Suppressor macrophage (primary cell): ENCODE measurements at regions not wholly inside any gene's neighbourhood (a gene's known extent, or its start where the extent isn't known, plus 50 kb on each side); places are given as distances from the start of the nearest gene placed in this dataset.
"Not testable (repeated sequence)": the region's sequence is repeated elsewhere in the genome, so short reads cannot be mapped to it uniquely, and the experiment has no call there.

ENCODE experiments used
- DNase-seq, 4 experiments: peaks; one replicate each; pipeline ENCODE4 v3.0.0-alpha.2; 2020 to 2022

GRCh38 chr14:42554091-42554490, 947.4 kb downstream of the LRFN5 start:
- DNase-seq, result no peak

GRCh38 chr14:42550310-42550709, 943.6 kb downstream of the LRFN5 start:
- no peak for DNase-seq

DNA sequence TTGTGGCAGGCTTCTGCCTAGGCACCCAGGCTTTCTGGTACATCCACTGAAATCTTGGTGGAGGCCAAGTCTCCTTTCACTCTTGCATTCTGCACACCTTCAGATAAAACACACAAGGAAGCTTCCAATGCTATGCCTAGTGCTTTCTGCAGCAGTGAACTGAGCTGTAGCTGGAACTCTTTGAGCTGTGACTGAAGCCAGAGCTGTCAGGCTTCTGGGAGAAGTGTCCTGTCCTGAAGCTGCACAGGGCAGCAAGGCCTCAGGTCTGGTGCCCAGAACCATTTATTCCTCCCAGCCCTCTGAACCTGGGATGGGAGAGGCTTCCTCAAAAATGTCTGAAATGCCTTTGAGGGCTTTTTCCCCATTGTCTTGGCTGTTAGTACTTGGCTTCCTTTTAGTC, 941.7 kb downstream of the LRFN5 start:
- no peak for DNase-seq

DNA sequence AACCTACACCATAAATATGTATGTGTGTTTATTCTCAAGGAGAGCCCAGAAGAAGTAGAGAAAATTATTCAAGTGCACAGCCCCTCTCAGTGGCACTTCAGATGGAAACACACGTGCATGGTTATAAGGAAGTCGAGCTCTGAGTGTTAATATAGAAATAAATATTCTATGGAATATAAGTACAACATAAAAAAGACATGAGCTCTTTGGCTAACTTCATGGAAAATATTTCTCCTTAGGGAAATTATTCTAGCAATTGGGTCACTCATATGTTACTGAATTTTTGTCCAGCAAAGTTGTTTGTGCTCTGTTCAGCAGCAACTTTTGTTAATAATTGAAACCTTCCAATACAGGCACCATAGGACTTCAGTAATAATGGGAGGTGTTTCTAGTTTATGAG, 939.0 kb downstream of the LRFN5 start:
- DNase-seq, result no peak

DNA sequence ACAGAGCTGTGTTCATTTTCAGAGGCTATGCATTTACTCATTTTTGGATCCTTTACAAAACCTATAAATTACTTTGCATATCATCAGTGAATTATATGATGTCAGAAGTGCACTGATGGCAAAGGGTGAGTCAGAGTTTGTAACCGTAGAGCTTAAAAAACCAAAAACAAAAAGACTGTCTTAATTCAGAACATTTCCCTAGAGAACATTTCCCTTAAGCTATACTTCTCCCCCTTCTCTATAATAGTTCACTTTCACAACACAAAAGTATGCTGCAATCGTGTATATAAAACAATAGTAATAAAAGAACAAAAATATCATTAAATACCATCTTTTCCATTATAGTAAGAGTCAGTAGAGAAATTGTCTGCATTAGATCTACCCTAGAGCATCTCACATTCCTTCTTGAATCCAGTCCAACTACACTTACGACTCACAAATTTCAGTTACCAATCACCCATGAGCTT, 934.9 kb downstream of the LRFN5 start:
- DNase-seq, result no peak

- DNase-seq, result no peak
These were observed 928.7 kb downstream of the LRFN5 start for GRCh38 chr14:42535397-42535796.

GRCh38 chr14:42533476-42533875, 926.8 kb downstream of the LRFN5 start:
- no peak for DNase-seq

DNA sequence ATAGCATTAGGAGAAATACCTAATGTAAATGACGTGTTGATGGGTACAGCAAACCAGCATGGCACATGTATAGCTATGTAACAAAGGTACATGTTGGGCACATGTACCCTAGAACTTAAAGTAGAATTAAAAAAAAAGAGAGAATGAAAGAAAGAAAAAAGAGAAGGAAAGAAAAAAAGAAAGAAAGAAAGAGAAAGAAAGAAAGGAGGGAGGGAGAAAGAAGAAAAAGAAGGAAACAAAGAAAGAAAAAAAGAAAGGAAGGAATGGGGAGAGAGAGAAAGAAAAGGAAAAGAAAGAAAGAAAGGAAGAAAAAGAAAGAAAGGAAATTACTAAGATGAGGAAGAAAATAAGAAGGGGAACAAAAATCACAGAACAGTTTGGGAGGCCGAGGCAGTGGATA, 925.5 kb downstream of the LRFN5 start:
- DNase-seq, result no peak

DNA sequence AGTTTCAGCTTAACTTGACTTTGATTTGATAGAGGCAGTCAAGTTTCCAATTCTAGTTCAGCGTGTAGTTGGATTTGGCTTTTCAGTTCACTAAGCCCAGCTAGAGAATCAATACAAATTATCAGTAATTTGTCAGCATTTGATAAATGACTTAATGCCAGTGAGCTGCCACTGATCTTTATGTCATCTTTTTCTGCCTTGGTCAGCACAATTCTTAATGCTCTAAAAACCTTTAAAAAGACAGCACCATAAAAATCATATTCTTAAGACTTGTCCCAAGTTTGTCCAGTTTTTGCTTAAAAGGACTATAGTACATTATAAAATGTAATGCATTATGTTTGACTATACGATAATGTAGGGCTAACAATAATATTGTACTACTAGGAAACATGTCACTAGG, 920.5 kb downstream of the LRFN5 start:
- DNase-seq, result no peak

DNA sequence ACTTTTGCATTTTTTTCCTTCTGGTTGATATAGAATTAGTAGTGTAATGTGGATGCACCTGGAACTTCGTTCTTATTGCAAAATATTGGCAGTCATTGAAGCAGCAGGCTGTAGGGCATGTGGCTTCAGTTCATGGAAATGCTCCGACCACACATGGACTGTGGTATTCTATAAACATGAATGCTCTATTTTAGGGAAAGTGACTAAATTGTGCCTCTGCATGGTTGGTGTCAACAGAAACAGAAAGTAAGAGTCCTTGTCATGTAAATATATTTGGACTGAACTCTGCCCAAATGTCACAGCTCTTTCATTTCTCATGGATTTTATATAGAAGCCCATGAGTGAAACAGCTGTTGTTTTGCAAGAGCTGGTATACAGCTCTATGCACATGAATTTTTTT, 917.0 kb downstream of the LRFN5 start:
- peak; percentile 12 to 70 (median 36) for DNase-seq

- peak; percentile 27 to 54 (median 37) for DNase-seq
These were observed 911.3 kb downstream of the LRFN5 start for GRCh38 chr14:42517806-42518500.

DNA sequence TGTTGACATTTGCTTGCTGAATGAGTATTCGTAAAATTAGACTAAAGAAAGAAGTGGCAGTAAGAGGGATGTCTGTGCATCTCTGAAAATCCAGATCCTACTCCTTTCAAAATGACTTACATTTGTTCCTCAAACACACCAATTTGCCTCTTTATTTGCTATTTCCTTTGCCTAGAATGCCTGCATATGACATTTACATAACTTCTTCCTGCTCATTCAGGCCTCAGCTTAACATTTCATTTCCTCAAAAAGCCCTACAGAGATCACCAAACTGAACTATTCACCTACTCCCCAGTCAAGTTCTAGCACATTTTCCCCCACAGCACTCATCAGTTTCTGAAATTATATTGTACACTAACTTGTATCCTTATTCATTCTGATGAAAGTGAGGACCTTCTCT, 907.2 kb downstream of the LRFN5 start:
- peak in 3 of 4 experiments; percentile 3 to 28 (median 28) for DNase-seq

DNA sequence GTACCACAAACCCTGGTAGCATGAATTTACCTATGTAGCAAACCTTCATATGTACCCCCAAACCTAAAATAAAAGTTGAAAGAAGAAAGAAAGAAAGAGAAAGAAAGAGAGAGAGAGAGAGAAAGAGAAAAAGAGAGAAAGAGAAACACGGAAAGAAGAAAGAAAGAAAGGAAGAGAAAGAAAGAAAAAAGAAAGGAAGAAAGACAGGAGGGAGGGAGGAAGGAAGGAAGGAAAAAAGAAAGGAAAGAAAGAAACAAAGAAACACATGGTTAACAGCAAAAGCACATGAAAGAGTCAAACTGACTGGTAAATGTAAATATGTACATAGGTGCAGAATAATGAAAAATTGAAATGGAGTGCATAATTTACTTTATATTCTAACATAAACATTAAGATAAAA, 903.4 kb downstream of the LRFN5 start:
- no peak for DNase-seq

DNA sequence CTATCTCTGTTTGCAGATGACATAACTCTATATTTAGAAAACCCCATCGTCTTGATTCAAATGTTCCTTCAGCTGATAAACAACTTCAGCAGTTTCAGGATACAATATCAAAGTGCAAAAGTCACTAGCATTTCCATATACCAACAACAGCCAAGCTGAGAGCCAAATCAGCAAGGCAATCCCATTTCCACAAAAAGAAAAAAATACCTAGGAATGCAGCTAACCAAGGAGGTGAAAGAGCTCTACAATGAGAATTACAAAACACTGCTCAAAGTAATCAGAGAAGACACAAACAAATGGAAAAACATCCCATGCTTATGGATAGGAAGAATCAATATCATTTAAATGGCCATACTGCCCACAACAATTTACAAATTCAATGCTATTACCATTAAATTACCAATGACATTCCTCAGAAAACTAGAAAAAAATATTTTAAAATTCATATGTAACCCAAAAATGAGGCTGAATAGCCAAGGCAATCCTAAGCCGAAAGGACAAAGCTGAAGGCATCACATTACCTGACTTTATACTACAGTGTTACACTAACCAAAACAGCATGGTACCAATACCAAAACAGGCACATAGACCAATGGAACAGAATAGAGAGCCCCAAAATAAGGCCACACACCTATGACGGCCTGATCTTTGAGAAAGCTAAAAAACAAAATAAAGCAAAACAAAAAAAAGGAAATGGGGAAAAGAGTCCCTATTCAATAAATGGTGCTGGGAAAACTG, 901.7 kb downstream of the LRFN5 start:
- no peak for DNase-seq

DNA sequence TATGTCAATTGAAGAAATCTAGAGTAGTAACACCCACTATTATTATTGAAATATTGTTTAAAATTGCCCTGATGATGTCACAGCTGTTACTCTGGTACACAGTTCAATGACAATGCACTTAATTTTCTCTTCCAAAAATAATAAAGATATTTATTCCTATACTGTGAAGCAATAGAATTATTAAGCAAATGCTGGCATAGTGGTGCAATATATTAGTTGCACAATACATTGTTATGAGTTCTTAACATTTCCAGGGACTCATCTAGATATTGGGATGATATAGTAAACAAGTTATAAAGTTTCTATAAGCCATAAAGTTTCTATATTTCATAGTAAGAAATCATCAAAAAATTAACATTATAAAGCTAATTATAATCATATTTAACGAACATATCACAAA, 897.8 kb downstream of the LRFN5 start:
- peak in 2 of 4 experiments; percentile 17 to 21 for DNase-seq

DNA sequence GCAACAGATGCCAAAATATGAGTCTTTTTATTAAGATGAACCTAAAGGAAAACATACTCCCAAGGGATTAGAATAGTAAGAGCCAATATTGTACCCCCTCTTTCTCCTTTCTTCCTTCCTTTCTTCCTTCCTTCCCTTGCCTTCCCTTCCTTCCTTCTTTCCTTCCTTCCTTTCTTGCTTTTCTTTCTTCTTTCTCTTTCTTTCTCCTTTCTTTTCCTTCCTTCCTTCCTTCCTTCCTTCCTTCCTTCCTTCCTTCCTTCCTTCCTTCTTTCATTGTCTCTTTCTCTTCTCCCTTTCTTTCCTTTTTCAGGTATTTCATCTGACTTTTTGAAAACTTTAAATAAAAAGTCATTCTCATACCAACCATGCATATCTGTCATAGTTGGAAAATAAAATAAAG, 892.5 kb downstream of the LRFN5 start:
- DNase-seq, result no peak

- DNase-seq, result no peak
These were observed 883.9 kb downstream of the LRFN5 start for GRCh38 chr14:42490536-42490935.

GRCh38 chr14:42488965-42489364, 882.3 kb downstream of the LRFN5 start:
- no peak for DNase-seq

DNA sequence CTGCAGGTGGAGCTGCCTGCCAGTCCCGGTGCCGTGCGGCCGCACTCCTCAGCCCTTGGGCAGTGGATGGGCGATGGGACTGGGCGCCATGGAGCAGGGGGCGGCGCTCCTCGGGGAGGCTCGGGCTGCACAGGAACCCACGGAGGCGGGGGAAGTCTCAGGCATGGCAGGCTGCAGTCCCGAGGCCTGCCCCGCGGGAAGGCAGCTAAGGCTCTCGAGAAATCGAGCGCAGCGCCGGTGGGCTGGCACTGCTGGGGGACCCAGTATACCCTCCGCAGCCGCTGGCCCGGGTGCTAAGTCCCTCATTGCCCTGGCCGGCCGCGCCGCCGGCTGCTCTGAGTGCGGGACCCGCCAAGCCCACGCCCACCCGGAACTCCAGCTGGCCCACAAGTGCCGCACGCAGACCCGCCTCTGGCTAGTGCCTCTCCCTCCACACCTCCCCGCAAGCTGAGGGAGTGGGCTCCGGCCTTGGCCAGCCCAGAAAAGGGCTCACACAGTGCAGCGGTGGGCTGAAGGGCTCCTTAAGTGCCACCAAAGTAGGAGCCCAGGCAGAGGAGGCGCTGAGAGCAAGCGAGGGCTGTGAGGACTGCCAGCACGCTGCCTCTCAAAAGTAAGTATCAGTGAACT, 875.8 kb downstream of the LRFN5 start:
- DNase-seq, result not testable (repeated sequence)

DNA sequence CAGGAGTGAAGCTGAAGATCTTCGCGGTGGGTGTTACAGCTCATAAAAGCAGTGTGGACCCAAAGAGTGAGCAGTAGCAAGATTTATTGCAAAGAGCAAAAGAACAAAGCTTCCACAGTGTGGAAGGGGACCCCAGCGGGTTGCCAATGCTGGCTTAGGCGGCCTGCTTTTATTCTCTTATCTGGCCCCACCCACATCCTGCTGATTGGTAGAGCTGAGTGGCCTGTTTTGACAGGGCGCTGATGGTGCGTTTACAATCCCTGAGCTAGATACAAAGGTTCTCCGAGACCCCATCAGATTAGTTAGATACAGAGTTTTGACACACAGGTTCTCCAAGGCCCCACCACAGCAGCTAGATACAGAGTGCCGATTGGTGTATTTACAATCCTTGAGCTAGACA, 875.0 kb downstream of the LRFN5 start:
- DNase-seq, result not testable (repeated sequence)

DNA sequence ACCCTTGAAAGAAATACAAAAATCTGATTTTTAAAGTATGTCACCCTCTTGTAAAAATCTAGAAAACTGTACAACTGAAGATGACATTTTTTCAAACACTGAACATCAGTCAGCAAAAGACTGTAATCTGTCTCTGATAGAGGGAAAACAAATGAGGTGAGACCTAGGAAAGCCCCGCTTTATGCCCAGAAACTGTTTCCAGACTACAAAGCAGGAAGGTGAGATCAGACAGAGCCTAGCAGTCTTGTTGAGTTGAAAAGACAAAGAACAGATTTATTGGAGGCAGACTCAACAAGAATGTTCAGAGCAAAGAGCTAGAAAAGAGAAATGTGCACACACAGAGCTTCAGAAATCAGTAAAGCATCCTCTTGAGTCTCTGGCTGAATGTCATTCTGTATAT, 873.6 kb downstream of the LRFN5 start:
- no peak for DNase-seq

- no peak for DNase-seq
These were observed 868.6 kb downstream of the LRFN5 start for GRCh38 chr14:42475289-42475688.

- no peak for DNase-seq
These were observed 863.7 kb downstream of the LRFN5 start for GRCh38 chr14:42470427-42470719.
